Gastroesophageal sphincter (tissue), 3 donors: ENCODE measurements at regions not wholly inside any gene's neighbourhood (a gene's known extent, or its start where the extent isn't known, plus 50 kb on each side); places are given as distances from the start of the nearest gene placed in this dataset.

Source experiments
- CTCF ChIP-seq, 4 experiments: fragments of 200-600 bp in 2 of 4; fragments of 450-650 bp in 2 of 4; sonication (generic) in 1 of 4; IDR thresholded peaks; one replicate each; pipeline ENCODE4 v1.5.1; 2017 to 2019; ENCODE audit warnings: antibody characterized with exemption in 4 of 4, mild to moderate bottlenecking in 2 of 4, moderate library complexity in 2 of 4
- POLR2AphosphoS5 ChIP-seq: sonication (generic); formaldehyde crosslinking; IDR thresholded peaks from one replicate; pipeline ENCODE4 v1.6.1; 2017; ENCODE audit warnings: antibody characterized with exemption

DNA sequence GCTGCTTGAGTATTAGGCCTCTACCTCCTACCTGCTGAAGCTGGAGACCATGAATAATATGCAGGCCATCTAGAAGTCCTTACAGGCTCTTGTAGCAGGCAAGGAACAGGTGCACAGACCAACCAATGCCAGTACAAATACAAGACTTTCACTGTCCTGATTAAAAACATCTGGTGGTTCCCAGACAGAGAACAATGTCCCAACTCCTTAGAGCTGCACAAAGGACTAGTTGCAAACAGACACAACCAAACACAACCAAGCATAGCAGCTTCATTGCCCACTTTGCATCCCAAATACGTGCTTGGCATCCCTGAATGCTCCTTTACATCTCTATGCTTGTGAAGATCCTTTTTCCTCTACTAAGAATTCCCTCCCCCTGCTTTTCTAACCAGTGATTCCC lies 98.1 kb upstream of the CXADR start:
- TF ChIP-seq POLR2AphosphoS5 (no peak), CTCF (IDR thresholded peaks at IDR 0.05) (no peak)
